GM23338 (cell line): ENCODE measurements at regions not wholly inside any gene's neighbourhood (a gene's known extent, or its start where the extent isn't known, plus 50 kb on each side); places are given as distances from the start of the nearest gene placed in this dataset.

Experiments
- ATAC-seq: fragments of 200-7000 bp; cut with Tn5 transposase; 3 replicates; pipeline ENCODE4 v1.9.1; 2020
- DNase-seq: peaks from one replicate; pipeline ENCODE4 v3.0.0-alpha.2; 2015; ENCODE audit warnings: low spot score
- H2AFZ ChIP-seq: fragments of 200-600 bp; sonication (generic); 2 replicates; pipeline ENCODE4 v1.8.0; 2016; ENCODE audit warnings: antibody characterized with exemption, mild to moderate bottlenecking, moderate library complexity
- H3F3A ChIP-seq: fragments of 200-600 bp; sonication (generic); replicated peaks from 2 replicates; pipeline ENCODE4 v1.8.0; 2017; ENCODE audit warnings: antibody characterized with exemption, mixed run types, low read depth
- H3K27ac ChIP-seq: fragments of 200-600 bp; sonication (generic); 2 replicates; pipeline ENCODE4 v1.6.1; 2016; ENCODE audit warnings: low read depth
- H3K27me3 ChIP-seq: fragments of 200-600 bp; sonication (generic); 2 replicates; pipeline ENCODE4 v1.8.0; 2016; ENCODE audit warnings: mild to moderate bottlenecking, mixed run types, moderate library complexity; ENCODE audit not compliant: insufficient read depth
- H3K36me3 ChIP-seq: fragments of 200-600 bp; sonication (generic); 2 replicates; pipeline ENCODE4 v1.8.0; 2016; ENCODE audit warnings: mild to moderate bottlenecking; ENCODE audit not compliant: insufficient read depth
- H3K4me1 ChIP-seq: fragments of 200-600 bp; sonication (generic); 2 replicates; pipeline ENCODE4 v1.8.0; 2016; ENCODE audit warnings: mild to moderate bottlenecking, moderate library complexity; ENCODE audit not compliant: insufficient read depth
- H3K4me2 ChIP-seq: fragments of 200-600 bp; sonication (generic); 2 replicates; pipeline ENCODE4 v1.7.1; 2017; ENCODE audit warnings: mixed run types
- H3K4me3 ChIP-seq: fragments of 200-600 bp; sonication (generic); 2 replicates; pipeline ENCODE4 v1.6.1; 2016; ENCODE audit warnings: mixed run types
- H3K79me2 ChIP-seq: fragments of 200-600 bp; sonication (generic); replicated peaks from 2 replicates; pipeline ENCODE4 v1.8.0; 2017; ENCODE audit warnings: mild to moderate bottlenecking; ENCODE audit not compliant: insufficient read depth
- H3K9me2 ChIP-seq: fragments of 200-600 bp; sonication (generic); 2 replicates; pipeline ENCODE4 v1.8.0; 2017; ENCODE audit not compliant: insufficient read depth
- H4K20me1 ChIP-seq: fragments of 200-600 bp; sonication (generic); replicated peaks from 2 replicates; pipeline ENCODE4 v1.8.0; 2017; ENCODE audit warnings: mild to moderate bottlenecking; ENCODE audit not compliant: insufficient read depth
- H3K27ac Mint-ChIP-seq: 2 replicates; pipeline ENCODE4 v1.8.0; 2020; ENCODE audit warnings: inconsistent platforms, mild to moderate bottlenecking, moderate library complexity, mixed read lengths
- H3K27me3 Mint-ChIP-seq: 3 replicates; pipeline ENCODE4 v1.8.0; 2022; ENCODE audit warnings: low read depth, mild to moderate bottlenecking, moderate library complexity, mixed read lengths, inconsistent platforms; ENCODE audit not compliant: insufficient read depth, poor library complexity
- H3K36me3 Mint-ChIP-seq: 3 replicates; pipeline ENCODE4 v1.8.0; 2021; ENCODE audit warnings: low read depth, mild to moderate bottlenecking, inconsistent platforms, moderate library complexity, mixed read lengths
- H3K4me1 Mint-ChIP-seq: 3 replicates; pipeline ENCODE4 v1.8.0; 2020; ENCODE audit warnings: mild to moderate bottlenecking, inconsistent platforms, mixed read lengths
- H3K4me3 Mint-ChIP-seq: 3 replicates; pipeline ENCODE4 v1.8.0; 2021; ENCODE audit warnings: moderate library complexity, mild to moderate bottlenecking, inconsistent platforms, mixed read lengths
- H3K9me3 Mint-ChIP-seq: 3 replicates; pipeline ENCODE4 v1.8.0; 2020; ENCODE audit warnings: moderate library complexity, mild to moderate bottlenecking, inconsistent platforms, mixed read lengths
- CREB1 ChIP-seq: fragments of 250-450 bp; sonication (Bioruptor Pico); IDR thresholded peaks from 2 replicates; pipeline ENCODE4 v1.5.0; 2020; ENCODE audit warnings: low read depth, mild to moderate bottlenecking, moderate library complexity
- ETS1 ChIP-seq: IDR thresholded peaks from 2 replicates; pipeline ENCODE4 v1.6.1; 2016; ENCODE audit warnings: antibody characterized with exemption
- POLR2AphosphoS5 ChIP-seq: IDR thresholded peaks from 2 replicates; pipeline ENCODE4 v1.6.1; 2016; ENCODE audit warnings: antibody characterized with exemption, low read depth
- REST ChIP-seq: IDR thresholded peaks from one replicate; pipeline ENCODE4 v1.6.1; 2018; ENCODE audit warnings: antibody characterized with exemption; ENCODE audit not compliant: unreplicated experiment
- STAT1 ChIP-seq: IDR thresholded peaks from one replicate; pipeline ENCODE4 v1.6.1; 2016; ENCODE audit warnings: antibody characterized with exemption; ENCODE audit not compliant: unreplicated experiment
- ZNF462 ChIP-seq: fragments of 250-450 bp; sonication (Bioruptor Pico); IDR thresholded peaks from 2 replicates; pipeline ENCODE4 v1.5.0; 2020; ENCODE audit warnings: mild to moderate bottlenecking, moderate library complexity
- TF ChIP-seq, protein P1 (sequence below), 2 experiments: fragments of 200-600 bp in 1 of 2; sonication (generic) in 1 of 2; conservative IDR thresholded peaks; 2 replicates each; pipeline versions ENCODE4 v1.5.1 to v1.6.1; 2016 to 2017; ENCODE audit warnings: antibody characterized with exemption in 2 of 2, low read depth in 2 of 2, mild to moderate bottlenecking in 2 of 2, moderate library complexity in 1 of 2

DNA sequence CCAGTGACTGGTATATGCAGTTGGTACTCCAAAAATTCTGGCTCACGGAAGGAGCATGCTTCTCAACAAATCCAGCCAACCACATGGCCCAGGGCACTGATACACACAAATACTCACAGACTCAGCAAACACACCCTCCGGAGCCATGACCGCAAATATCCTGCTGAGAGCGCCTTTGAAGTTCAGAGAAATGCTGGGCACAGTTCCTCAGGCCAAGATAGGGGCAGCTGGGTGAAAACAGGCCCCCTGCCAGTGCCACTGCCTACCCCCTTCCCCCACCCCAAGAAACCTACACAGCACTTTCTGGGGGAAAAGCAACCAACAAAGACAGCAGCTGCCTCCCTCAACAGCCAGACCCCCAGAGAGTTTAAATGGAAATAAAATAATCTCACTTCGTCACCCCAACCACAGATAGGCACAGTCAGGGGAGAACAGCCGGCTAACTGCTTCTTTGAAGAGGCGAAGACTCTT is 120.0 kb downstream of the C5orf15 start:
- H3K9me2 ChIP-seq: no peaks in the 10 kb centered on the region
- no peaks in the 10 kb centered on the region for H3K79me2 ChIP-seq
- H4K20me1 ChIP-seq: no peaks in the 10 kb centered on the region
- H3K4me3 ChIP-seq: no peak overlapping the region
- no peaks in the 10 kb centered on the region; the same call in 2 of the 3 replicates for H3K9me3 Mint-ChIP-seq
- H3K36me3 ChIP-seq: no peaks in the 10 kb centered on the region
- H3K4me1 ChIP-seq: no peaks in the 10 kb centered on the region
- H3K4me2 ChIP-seq: no peak overlapping the region
- H3K27me3 ChIP-seq: no peaks in the 10 kb centered on the region
- H3K36me3 Mint-ChIP-seq: no peaks in the 10 kb centered on the region
- H3K4me1 Mint-ChIP-seq: no peaks in the 10 kb centered on the region
- no peak overlapping the region; the same call in 1 of the 2 replicates for H3K27ac Mint-ChIP-seq
- no peak for DNase-seq
- H3K27me3 Mint-ChIP-seq: peaks cover 4% of the 10 kb centered on the region
- no peaks in the 10 kb centered on the region for H3F3A ChIP-seq
- TF ChIP-seq, protein P1, sequence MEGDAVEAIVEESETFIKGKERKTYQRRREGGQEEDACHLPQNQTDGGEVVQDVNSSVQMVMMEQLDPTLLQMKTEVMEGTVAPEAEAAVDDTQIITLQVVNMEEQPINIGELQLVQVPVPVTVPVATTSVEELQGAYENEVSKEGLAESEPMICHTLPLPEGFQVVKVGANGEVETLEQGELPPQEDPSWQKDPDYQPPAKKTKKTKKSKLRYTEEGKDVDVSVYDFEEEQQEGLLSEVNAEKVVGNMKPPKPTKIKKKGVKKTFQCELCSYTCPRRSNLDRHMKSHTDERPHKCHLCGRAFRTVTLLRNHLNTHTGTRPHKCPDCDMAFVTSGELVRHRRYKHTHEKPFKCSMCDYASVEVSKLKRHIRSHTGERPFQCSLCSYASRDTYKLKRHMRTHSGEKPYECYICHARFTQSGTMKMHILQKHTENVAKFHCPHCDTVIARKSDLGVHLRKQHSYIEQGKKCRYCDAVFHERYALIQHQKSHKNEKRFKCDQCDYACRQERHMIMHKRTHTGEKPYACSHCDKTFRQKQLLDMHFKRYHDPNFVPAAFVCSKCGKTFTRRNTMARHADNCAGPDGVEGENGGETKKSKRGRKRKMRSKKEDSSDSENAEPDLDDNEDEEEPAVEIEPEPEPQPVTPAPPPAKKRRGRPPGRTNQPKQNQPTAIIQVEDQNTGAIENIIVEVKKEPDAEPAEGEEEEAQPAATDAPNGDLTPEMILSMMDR (conservative IDR thresholded peaks at IDR 0.05; ENCODE audit: low read depth in 2 of 2): no peak
- TF ChIP-seq STAT1 (no peak), CREB1 (CRISPR knock-in tag) (no peak), ZNF462 (no peak)
- ATAC-seq: no peak
- no peak overlapping the region for H3K27ac ChIP-seq
- no peak overlapping the region for H3K4me3 Mint-ChIP-seq
- no peak overlapping the region for H2AFZ ChIP-seq

- no peak overlapping the region for H3K27ac ChIP-seq
- H3K27ac Mint-ChIP-seq: no peak overlapping the region; the same call in 1 of the 2 replicates
- no peak for TF ChIP-seq REST
- no peak for TF ChIP-seq CREB1 (CRISPR knock-in tag)
- TF ChIP-seq ETS1: no peak
- TF ChIP-seq POLR2AphosphoS5: no peak
These were observed 120.5 kb downstream of the C5orf15 start for GRCh38 chr5:133847886-133848285.

More at GRCh38 chr5:133847886-133848285, 120.5 kb downstream of the C5orf15 start:
- Histone ChIP-seq H3K36me3 (no peaks in the 10 kb centered on the region), H3K9me2 (no peaks in the 10 kb centered on the region), H3K4me3 (no peak overlapping the region), H3F3A (no peaks in the 10 kb centered on the region), H3K4me2 (no peak overlapping the region), H4K20me1 (no peaks in the 10 kb centered on the region), H3K79me2 (no peaks in the 10 kb centered on the region), H3K27me3 (no peaks in the 10 kb centered on the region), H3K4me1 (no peaks in the 10 kb centered on the region), H2AFZ (no peak overlapping the region)
- no peak overlapping the region for H3K4me3 Mint-ChIP-seq
- no peak for ATAC-seq
- peaks cover 4% of the 10 kb centered on the region for H3K27me3 Mint-ChIP-seq
- H3K36me3 Mint-ChIP-seq: no peaks in the 10 kb centered on the region
- H3K9me3 Mint-ChIP-seq: no peaks in the 10 kb centered on the region; the same call in 2 of the 3 replicates
- H3K4me1 Mint-ChIP-seq: no peaks in the 10 kb centered on the region
- no peak for DNase-seq
